NB4 (cell line): ENCODE measurements at regions not wholly inside any gene's neighbourhood (a gene's known extent, or its start where the extent isn't known, plus 50 kb on each side); places are given as distances from the start of the nearest gene placed in this dataset.

ENCODE experiments used
- DNase-seq: peaks from one replicate; pipeline ENCODE4 v3.0.0; 2010; ENCODE audit warnings: low read depth
- H3K4me3 ChIP-seq: one replicate; pipeline ENCODE4 v1.5.1; 2011; ENCODE audit warnings: mild to moderate bottlenecking, low read depth, low read length, moderate library complexity
- MYC ChIP-seq: IDR thresholded peaks from 2 replicates; pipeline ENCODE4 v1.6.1; 2011; ENCODE audit warnings: low read depth, low read length
- POLR2A ChIP-seq: IDR thresholded peaks from 2 replicates; pipeline ENCODE4 v1.6.1; 2011; ENCODE audit warnings: mild to moderate bottlenecking; ENCODE audit not compliant: insufficient read length; ENCODE audit errors: extremely low read depth
- TF ChIP-seq, protein P1 (sequence below): IDR thresholded peaks from one replicate; pipeline ENCODE4 v1.5.1; 2012; ENCODE audit warnings: low read depth, low read length
- TF ChIP-seq, protein P2 (sequence below): IDR thresholded peaks from 2 replicates; pipeline ENCODE4 v1.6.1; 2011; ENCODE audit warnings: low read depth, low read length

DNA sequence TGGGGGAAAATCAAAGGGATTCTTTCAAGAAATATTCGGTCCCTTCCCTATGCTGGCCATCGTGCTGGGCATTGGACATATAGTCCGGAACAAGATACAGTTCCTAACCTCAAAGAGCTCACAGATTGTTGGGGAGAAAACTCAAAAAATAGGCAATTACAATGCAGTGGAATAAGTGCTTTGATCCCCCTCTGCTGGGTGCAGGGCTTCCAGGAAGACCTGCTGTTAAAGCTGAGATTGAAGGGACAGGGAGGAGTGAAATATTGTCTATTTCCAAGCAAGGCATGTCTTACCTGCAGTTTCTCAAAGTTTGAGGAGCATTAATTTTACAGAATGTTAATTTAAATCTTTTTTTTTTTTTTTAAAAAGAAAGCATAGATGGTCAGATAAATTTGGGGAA lies 75.1 kb upstream of the SESN3 start:
- DNase-seq: no peak
- TF ChIP-seq, protein P1, sequence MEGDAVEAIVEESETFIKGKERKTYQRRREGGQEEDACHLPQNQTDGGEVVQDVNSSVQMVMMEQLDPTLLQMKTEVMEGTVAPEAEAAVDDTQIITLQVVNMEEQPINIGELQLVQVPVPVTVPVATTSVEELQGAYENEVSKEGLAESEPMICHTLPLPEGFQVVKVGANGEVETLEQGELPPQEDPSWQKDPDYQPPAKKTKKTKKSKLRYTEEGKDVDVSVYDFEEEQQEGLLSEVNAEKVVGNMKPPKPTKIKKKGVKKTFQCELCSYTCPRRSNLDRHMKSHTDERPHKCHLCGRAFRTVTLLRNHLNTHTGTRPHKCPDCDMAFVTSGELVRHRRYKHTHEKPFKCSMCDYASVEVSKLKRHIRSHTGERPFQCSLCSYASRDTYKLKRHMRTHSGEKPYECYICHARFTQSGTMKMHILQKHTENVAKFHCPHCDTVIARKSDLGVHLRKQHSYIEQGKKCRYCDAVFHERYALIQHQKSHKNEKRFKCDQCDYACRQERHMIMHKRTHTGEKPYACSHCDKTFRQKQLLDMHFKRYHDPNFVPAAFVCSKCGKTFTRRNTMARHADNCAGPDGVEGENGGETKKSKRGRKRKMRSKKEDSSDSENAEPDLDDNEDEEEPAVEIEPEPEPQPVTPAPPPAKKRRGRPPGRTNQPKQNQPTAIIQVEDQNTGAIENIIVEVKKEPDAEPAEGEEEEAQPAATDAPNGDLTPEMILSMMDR: no peak
- TF ChIP-seq POLR2A: no peak
- TF ChIP-seq, protein P2, sequence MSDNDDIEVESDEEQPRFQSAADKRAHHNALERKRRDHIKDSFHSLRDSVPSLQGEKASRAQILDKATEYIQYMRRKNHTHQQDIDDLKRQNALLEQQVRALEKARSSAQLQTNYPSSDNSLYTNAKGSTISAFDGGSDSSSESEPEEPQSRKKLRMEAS: no peak
- no peak for TF ChIP-seq MYC
- no peak overlapping the region for H3K4me3 ChIP-seq

DNA sequence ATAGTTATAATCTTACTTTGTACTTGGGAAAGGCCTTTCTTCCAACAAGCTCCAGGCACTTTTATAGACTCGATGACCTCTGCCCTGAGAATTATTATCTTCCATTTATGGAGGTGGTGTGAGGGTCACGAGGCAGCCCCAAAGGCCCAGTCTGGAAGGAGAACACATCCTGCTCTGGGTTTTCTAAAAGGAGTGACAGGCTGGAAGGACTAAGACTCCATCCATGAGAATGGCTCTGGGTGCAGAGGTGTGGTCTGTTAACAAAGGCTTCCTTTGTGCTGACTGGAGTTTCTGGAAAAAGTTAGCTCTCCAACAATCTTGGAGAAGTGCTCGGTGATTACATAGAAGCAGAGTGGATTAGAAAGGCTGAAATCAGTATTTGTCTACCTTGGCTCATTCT lies 74.7 kb upstream of the SESN3 start:
- DNase-seq: no peak

DNA sequence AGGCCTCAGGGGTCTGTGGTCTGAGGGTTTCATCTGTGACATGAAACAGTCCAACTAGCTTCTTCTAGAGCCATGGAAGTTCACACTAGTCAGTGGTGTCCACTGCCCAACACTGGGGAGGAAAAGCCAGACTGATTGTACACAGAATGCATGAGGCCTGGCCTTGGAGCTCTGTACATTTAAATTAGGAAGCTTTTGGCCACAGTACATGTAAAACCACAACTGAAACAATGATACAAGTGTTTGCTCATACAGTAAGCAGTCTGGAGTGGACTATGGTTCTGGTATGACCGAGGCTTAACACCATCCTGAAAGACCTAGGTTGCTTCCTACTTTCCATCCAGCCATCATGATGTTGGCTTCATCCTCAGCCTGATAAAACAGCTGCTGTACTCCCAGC lies 73.8 kb upstream of the SESN3 start:
- no peak overlapping the region for H3K4me3 ChIP-seq
- TF ChIP-seq, protein P1: no peak
- TF ChIP-seq, protein P2: no peak
- no peak for DNase-seq

More for the DNA sequence above, 74.7 kb upstream of the SESN3 start:
- H3K4me3 ChIP-seq: no peak overlapping the region
- TF ChIP-seq, protein P2: no peak
- TF ChIP-seq MYC (no peak), POLR2A (no peak)
- TF ChIP-seq, protein P1: no peak

DNA sequence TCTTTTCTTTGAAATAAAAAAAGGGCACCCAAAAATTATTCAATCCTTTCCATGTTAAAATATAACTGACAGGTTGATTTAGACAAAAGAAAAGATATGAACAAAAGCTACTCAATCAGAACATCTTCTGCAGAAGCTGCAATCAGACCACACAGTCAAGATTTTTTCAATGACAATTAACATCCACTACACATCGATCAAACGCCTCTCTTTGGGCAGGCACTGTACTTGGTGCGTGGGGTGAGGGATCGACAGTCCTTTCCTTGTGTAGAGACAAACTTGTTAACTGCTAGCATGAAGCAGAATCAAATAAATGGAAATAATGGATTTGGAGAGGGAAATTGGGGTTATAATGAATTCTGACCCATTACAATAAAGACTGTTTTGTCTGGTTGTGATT lies 71.2 kb upstream of the SESN3 start:
- TF ChIP-seq, protein P1: no peak
- no peak for DNase-seq
- no peak overlapping the region for H3K4me3 ChIP-seq

DNA sequence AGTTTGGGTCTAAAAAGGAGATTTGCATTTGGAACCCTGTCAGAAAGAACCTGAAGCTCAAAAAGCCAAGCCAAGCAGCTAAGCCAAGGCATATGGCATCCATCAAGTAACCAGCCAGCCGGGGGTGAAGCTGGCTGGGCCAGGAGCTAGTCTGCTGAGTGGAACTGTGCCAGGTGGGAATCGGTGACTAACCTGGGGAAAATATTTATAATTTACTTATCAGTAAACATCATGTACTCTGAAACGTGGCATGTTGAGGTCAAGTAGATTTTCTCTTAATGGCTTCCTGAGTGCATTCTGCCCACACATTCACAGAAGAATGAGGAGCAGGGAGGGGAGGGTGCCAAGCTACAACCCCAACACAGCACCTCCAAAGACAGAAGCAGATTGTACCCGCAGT lies 70.5 kb upstream of the SESN3 start:
- TF ChIP-seq POLR2A (no peak), MYC (no peak)
- TF ChIP-seq, protein P1: no peak
- TF ChIP-seq, protein P2: no peak

DNA sequence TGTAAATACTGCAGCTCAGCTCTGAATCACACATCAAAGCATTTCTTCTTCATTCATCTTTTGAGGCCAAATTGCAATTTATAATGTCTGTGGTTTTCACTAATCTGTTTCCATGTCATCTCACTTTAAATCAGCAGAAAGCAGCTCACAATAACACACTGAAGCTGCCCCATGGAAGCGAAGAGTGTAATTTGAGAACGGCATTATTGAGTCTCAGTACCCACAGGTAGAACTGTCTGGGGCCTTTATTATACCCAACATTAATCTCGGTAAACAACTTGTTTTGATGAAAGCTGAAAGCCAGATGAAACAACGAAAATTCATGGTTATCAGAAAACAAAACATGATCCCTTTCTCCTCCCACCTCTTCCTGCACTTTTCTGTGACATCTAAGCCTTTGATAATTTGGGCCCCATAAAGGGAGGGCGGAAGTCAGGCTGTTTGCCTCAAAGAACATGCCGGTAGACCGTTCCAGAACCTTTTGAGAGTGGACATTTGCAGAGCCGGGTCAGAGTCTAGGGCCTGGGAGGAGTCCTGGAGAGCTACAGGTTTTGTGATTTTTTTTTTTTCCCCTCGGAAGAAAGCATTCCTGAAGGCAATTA lies 68.2 kb upstream of the SESN3 start:
- TF ChIP-seq, protein P1: no peak
- no peak for TF ChIP-seq POLR2A
- TF ChIP-seq, protein P2: no peak
- no peak for TF ChIP-seq MYC
- DNase-seq: no peak
- H3K4me3 ChIP-seq: no peak overlapping the region

More for the DNA sequence above, 70.5 kb upstream of the SESN3 start:
- no peak for DNase-seq
- H3K4me3 ChIP-seq: no peak overlapping the region
